K562 (cell line): ENCODE measurements at regions not wholly inside any gene's neighbourhood (a gene's known extent, or its start where the extent isn't known, plus 50 kb on each side); places are given as distances from the start of the nearest gene placed in this dataset.

Experiments used
- ATAC-seq: fragments of 200-7000 bp; cut with Tn5 transposase; 3 replicates; pipeline ENCODE4 v1.9.1; 2020; ENCODE audit warnings: moderate library complexity
- BruUV-seq: library from RNA; stranded (reverse); fragments of 400-500 nt; replicated peaks from 2 replicates; lab custom pipeline; 2021; lab: Mats Ljungman, UMichigan
- CTCF ChIA-PET: fragments of 300-600 bp; formaldehyde crosslinking; extraction: SDS; loops from one replicate; lab custom pipeline; 2021; ENCODE audit warnings: low intra/inter-chr PET ratio; lab: Yijun Ruan, JAX
- POLR2A ChIA-PET: fragments of 300-600, 350-650 bp; sonication (Branson Sonifier 250); formaldehyde crosslinking; extraction: SDS; loops from one replicate; lab custom pipeline; 2021; ENCODE audit warnings: antibody characterized with exemption, inconsistent platforms; lab: Yijun Ruan, JAX
- DNase-seq, 4 experiments: peaks; one replicate each; pipeline versions ENCODE4 v3.0.0 to v3.0.0-alpha.2; 2011 to 2018; ENCODE audit warnings: low spot score in 3 of 4, mixed read lengths in 3 of 4; ENCODE audit errors: extremely low read depth in 1 of 4
- FAIRE-seq: peaks from 2 replicates; lab custom pipeline; 2011; peaks lifted over from hg19 to GRCh38; lab: Jason Lieb, UNC
- H2AFZ ChIP-seq: 2 replicates; pipeline ENCODE4 v1.6.0; 2011; ENCODE audit warnings: low read depth, low read length, control low read depth, inconsistent platforms
- H3K27ac ChIP-seq: fragments of 200-600 bp; 3 replicates; pipeline ENCODE4 v1.8.0; 2011; ENCODE audit warnings: low read depth, mild to moderate bottlenecking, control low read depth, inconsistent platforms, low read length, moderate library complexity, mixed read lengths; ENCODE audit errors: extremely low read depth
- H3K27me3 ChIP-seq, 2 experiments: fragments of 300-600 bp in 1 of 2; 2 replicates in 1 of 2; 3 replicates in 1 of 2; pipeline versions ENCODE4 v1.6.0 to v1.8.0; 2011; ENCODE audit warnings: inconsistent platforms in 2 of 2, low read length in 2 of 2, mild to moderate bottlenecking in 1 of 2, mixed read lengths in 1 of 2, moderate library complexity in 1 of 2; ENCODE audit not compliant: control insufficient read depth in 2 of 2, insufficient read depth in 2 of 2
- H3K36me3 ChIP-seq: fragments of 300-600 bp; 3 replicates; pipeline ENCODE4 v1.8.0; 2011; ENCODE audit warnings: mild to moderate bottlenecking, low read length, inconsistent platforms; ENCODE audit not compliant: control insufficient read depth, insufficient read depth
- H3K4me1 ChIP-seq, 2 experiments: fragments of 200-600 bp in 1 of 2; replicated peaks in 1 of 2; 2 replicates in 1 of 2; 3 replicates in 1 of 2; pipeline versions ENCODE4 v1.5.1 to v1.8.0; 2011; ENCODE audit warnings: inconsistent platforms in 2 of 2, low read length in 2 of 2, mild to moderate bottlenecking in 1 of 2, mixed read lengths in 1 of 2, moderate library complexity in 1 of 2; ENCODE audit not compliant: control insufficient read depth in 2 of 2, insufficient read depth in 2 of 2
- H3K4me2 ChIP-seq: 2 replicates; pipeline ENCODE4 v1.6.1; 2011; ENCODE audit warnings: low read length, control low read depth, inconsistent platforms, mixed read lengths; ENCODE audit not compliant: insufficient read depth
- H3K4me3 ChIP-seq: fragments of 200-600 bp; sonication (generic), shearing (Covaris generic); 2 replicates; pipeline ENCODE4 v1.5.1; 2016; ENCODE audit warnings: control low read depth, inconsistent platforms
- H3K79me2 ChIP-seq: fragments of 200-600 bp; 3 replicates; pipeline ENCODE4 v1.8.0; 2011; ENCODE audit warnings: low read length, inconsistent platforms; ENCODE audit not compliant: control insufficient read depth, insufficient read depth
- H3K9ac ChIP-seq, 2 experiments: 2 replicates each; pipeline versions ENCODE4 v1.6.0 to v1.6.1; 2011; ENCODE audit warnings: low read depth in 2 of 2, low read length in 2 of 2, control low read depth in 1 of 2, inconsistent platforms in 1 of 2, mild to moderate bottlenecking in 1 of 2, mixed read lengths in 1 of 2; ENCODE audit not compliant: insufficient read depth in 1 of 2
- H3K9me1 ChIP-seq: one replicate; pipeline ENCODE4 v1.6.0; 2011; ENCODE audit warnings: inconsistent platforms, mild to moderate bottlenecking, low read length, moderate library complexity; ENCODE audit not compliant: control insufficient read depth, insufficient read depth
- H3K9me3 ChIP-seq: replicated peaks from 2 replicates; pipeline ENCODE4 v1.5.1; 2011; ENCODE audit warnings: low read depth, low read length, inconsistent platforms; ENCODE audit not compliant: control insufficient read depth, insufficient read depth
- H4K20me1 ChIP-seq: replicated peaks from 2 replicates; pipeline ENCODE4 v1.6.1; 2011; ENCODE audit warnings: low read length, inconsistent platforms, mixed read lengths; ENCODE audit not compliant: control insufficient read depth, insufficient read depth
- ATF3 ChIP-seq, 2 experiments: fragments of 450-650 bp in 1 of 2; sonication (generic) in 1 of 2; formaldehyde crosslinking in 1 of 2; IDR thresholded peaks in 1 of 2; conservative IDR thresholded peaks in 1 of 2; 2 replicates each; pipeline versions ENCODE4 v1.6.1 to v1.8.1; 2016 to 2023; ENCODE audit warnings: mild to moderate bottlenecking in 2 of 2, moderate library complexity in 2 of 2, inconsistent platforms in 1 of 2, missing genetic modification reagents in 1 of 2
- DPF2 ChIP-seq: fragments of 450-650 bp; IDR thresholded peaks from 2 replicates; pipeline ENCODE4 v1.6.1; 2016
- GTF2B ChIP-seq: IDR thresholded peaks from 2 replicates; pipeline ENCODE4 v1.6.1; 2011; ENCODE audit not compliant: insufficient read length; ENCODE audit errors: extremely low read depth
- MBD2 ChIP-seq: sonication (generic); IDR thresholded peaks from 2 replicates; pipeline ENCODE4 v1.6.1; 2016; ENCODE audit warnings: low read depth, borderline replicate concordance
- MCM3 ChIP-seq: fragments of 450-650 bp; IDR thresholded peaks from 2 replicates; pipeline ENCODE4 v1.6.1; 2016
- RUNX1 ChIP-seq: sonication (generic); IDR thresholded peaks from 2 replicates; pipeline ENCODE4 v1.6.1; 2016; ENCODE audit warnings: antibody characterized with exemption, low read depth
- THAP12 ChIP-seq: fragments of 250-450 bp; sonication (Bioruptor Pico); IDR thresholded peaks from 2 replicates; pipeline ENCODE4 v1.9.0; 2021; ENCODE audit warnings: mild to moderate bottlenecking, inconsistent platforms
- TRIM25 ChIP-seq: fragments of 450-650 bp; IDR thresholded peaks from 2 replicates; pipeline ENCODE4 v1.7.0; 2016; ENCODE audit warnings: borderline replicate concordance
- ZNF175 ChIP-seq: fragments of 200-800 bp; sonication (Bioruptor generic); IDR thresholded peaks from 2 replicates; pipeline ENCODE4 v1.6.1; 2016; ENCODE audit warnings: low read depth, mild to moderate bottlenecking, missing genetic modification characterization, missing compliant biosample characterization
- ZNF41 ChIP-seq: fragments of 250-450 bp; sonication (Bioruptor Pico); conservative IDR thresholded peaks from 2 replicates; pipeline ENCODE4 v1.4.0; 2020; ENCODE audit warnings: mild to moderate bottlenecking
- ZNF561 ChIP-seq: fragments of 450-650 bp; formaldehyde crosslinking; conservative IDR thresholded peaks from 2 replicates; pipeline ENCODE4 v1.4.0; 2020; ENCODE audit warnings: mild to moderate bottlenecking, moderate library complexity
- ZNF589 ChIP-seq: fragments of 200-800 bp; sonication (Bioruptor generic); IDR thresholded peaks from 2 replicates; pipeline ENCODE4 v1.6.1; 2016; ENCODE audit warnings: low read depth, missing genetic modification characterization, missing compliant biosample characterization
- WGBS: fragments of 100-300 bp; shearing (Covaris generic); methylation state at CpG from one replicate; pipeline ENCODE4 v1.1.6; 2016; ENCODE audit warnings: low coverage, mixed read lengths; ENCODE audit not compliant: insufficient coverage; ENCODE audit errors: missing lambda C conversion rate; 5-methylcytosine and 5-hydroxymethylcytosine counted together
- in situ Hi-C: fragments of 300-500 bp; cut with MboI; formaldehyde crosslinking; loops from 4 replicates; pipeline ENCODE4 v1.15.0; 2018; ENCODE audit warnings: inconsistent platforms, mixed read lengths
- intact Hi-C: fragments of 100-400 bp; cut with micrococcal nuclease; formaldehyde crosslinking; loops from 2 replicates; pipeline ENCODE4 v1.14.2; 2022
- TF ChIP-seq, protein P1 (sequence below), 3 experiments: fragments of 200-800 bp in 1 of 3; sonication (Bioruptor generic) in 1 of 3; sonication (generic) in 1 of 3; formaldehyde crosslinking in 1 of 3; IDR thresholded peaks; 2 replicates each; pipeline versions ENCODE4 v1.6.1 to v1.8.0; 2016 to 2022; ENCODE audit warnings: mild to moderate bottlenecking in 2 of 3, missing compliant biosample characterization in 2 of 3, missing genetic modification characterization in 2 of 3, missing genetic modification reagents in 1 of 3

GRCh38 chr1:228655796-228656394 lies 79.4 kb upstream of the RHOU start:
- H2AFZ ChIP-seq = no peak overlapping the region
- BruUV-seq = no TSS peak
- H4K20me1 ChIP-seq = no peaks in the 10 kb centered on the region
- H3K9ac ChIP-seq = no peak overlapping the region
- FAIRE-seq (no peak), DNase-seq (no peak), ATAC-seq (no peak)
- H3K4me3 ChIP-seq = no peak overlapping the region
- H3K9me3 ChIP-seq = no peaks in the 10 kb centered on the region
- ChIA-PET POLR2A (no interaction called here), CTCF (no interaction called here)
- in situ Hi-C loops = no loop called here
- H3K79me2 ChIP-seq = no peaks in the 10 kb centered on the region
- no peak overlapping the region for H3K27ac ChIP-seq
- H3K27me3 ChIP-seq = peaks cover 0 to 4% of the 10 kb centered on the region in 2 experiments; a peak in 3 of 5 replicates
- H3K9me1 ChIP-seq = no peaks in the 10 kb centered on the region
- H3K36me3 ChIP-seq = no peaks in the 10 kb centered on the region
- H3K4me2 ChIP-seq = no peak overlapping the region
- WGBS = 0% methylated on average over 3 of the region's 3 CpGs
- intact Hi-C loops = no loop called here
- H3K4me1 ChIP-seq = no peaks in the 10 kb centered on the region
- TF ChIP-seq RUNX1 (no peak), GTF2B (no peak), ZNF561 (CRISPR knock-in tag) (no peak), ZNF41 (CRISPR knock-in tag) (no peak), DPF2 (no peak), MCM3 (no peak), THAP12 (CRISPR knock-in tag) (no peak), ZNF175 (CRISPR knock-in tag) (no peak), ATF3 (IDR thresholded peaks at IDR 0.05) (no peak), ATF3 (CRISPR knock-in tag; conservative IDR thresholded peaks at IDR 0.05) (no peak), TRIM25 (no peak), MBD2 (no peak), ZNF589 (CRISPR knock-in tag) (no peak)
- TF ChIP-seq, protein P1, sequence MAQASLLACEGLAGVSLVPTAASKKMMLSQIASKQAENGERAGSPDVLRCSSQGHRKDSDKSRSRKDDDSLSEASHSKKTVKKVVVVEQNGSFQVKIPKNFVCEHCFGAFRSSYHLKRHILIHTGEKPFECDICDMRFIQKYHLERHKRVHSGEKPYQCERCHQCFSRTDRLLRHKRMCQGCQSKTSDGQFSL (CRISPR knock-in tag; IDR thresholded peaks at IDR 0.05) = no peak
- TF ChIP-seq, protein P1 (tag; IDR thresholded peaks at IDR 0.05) = no peak
